ENCODE measurements at regions not wholly inside any gene's neighbourhood (a gene's known extent, or its start where the extent isn't known, plus 50 kb on each side); places are given as distances from the start of the nearest gene placed in this dataset.

GRCh38 chr17:34110315-34110714 is 144.8 kb upstream of the CCL2 start:
- DNase-seq, result no peak
- Histone ChIP-seq H3K9me3 (no peaks in the 10 kb centered on the region), H3K4me3 (no peak overlapping the region), H3K27me3 (peaks cover 0 to 9% (median 6%) of the 10 kb centered on the region in 3 donors), H3K27ac (no peak overlapping the region), H3K4me1 (no peaks in the 10 kb centered on the region), H3K36me3 (no peaks in the 10 kb centered on the region)
- WGBS, 2 donors, result 43 to 56% methylated on average over 6 of the region's 6 CpGs
- intact Hi-C loops (cut with DNase I), result no loop called here
- TF ChIP-seq POLR2AphosphoS5 (IDR thresholded peaks at IDR 0.05) (no peak), EP300 (IDR thresholded peaks at IDR 0.05) (no peak), POLR2A (IDR thresholded peaks at IDR 0.05) (no peak), CTCF (IDR thresholded peaks at IDR 0.05) (no peak)

GRCh38 chr17:34113089-34113488 is 142.0 kb upstream of the CCL2 start:
- H3K4me3 ChIP-seq, result no peak overlapping the region
- TF ChIP-seq CTCF (IDR thresholded peaks at IDR 0.05), result no peak
- no peak for TF ChIP-seq POLR2A (IDR thresholded peaks at IDR 0.05)
- no peak for TF ChIP-seq POLR2AphosphoS5 (IDR thresholded peaks at IDR 0.05)
- TF ChIP-seq EP300 (IDR thresholded peaks at IDR 0.05), result no peak
- 94 to 98% methylated on average over 2 of the region's 2 CpGs for WGBS, 2 donors
- no peaks in the 10 kb centered on the region for H3K36me3 ChIP-seq
- intact Hi-C loops (cut with DNase I), result no loop called here
- no peaks in the 10 kb centered on the region for H3K9me3 ChIP-seq
- H3K27ac ChIP-seq, result no peak overlapping the region
- no peak for DNase-seq
- H3K27me3 ChIP-seq, result peaks cover 0 to 14% (median 6%) of the 10 kb centered on the region in 3 donors
- H3K4me1 ChIP-seq, result no peaks in the 10 kb centered on the region

GRCh38 chr17:34114174-34114573 is 140.9 kb upstream of the CCL2 start:
- peaks cover 0 to 14% (median 6%) of the 10 kb centered on the region in 3 donors for H3K27me3 ChIP-seq
- TF ChIP-seq CTCF (IDR thresholded peaks at IDR 0.05), result no peak
- TF ChIP-seq POLR2AphosphoS5 (IDR thresholded peaks at IDR 0.05), result no peak
- no peak for TF ChIP-seq POLR2A (IDR thresholded peaks at IDR 0.05)
- no peak for TF ChIP-seq EP300 (IDR thresholded peaks at IDR 0.05)
- H3K27ac ChIP-seq, result no peak overlapping the region
- intact Hi-C loops (cut with DNase I), result no loop called here
- H3K4me1 ChIP-seq, result no peaks in the 10 kb centered on the region
- H3K4me3 ChIP-seq, result no peak overlapping the region
- no peaks in the 10 kb centered on the region for H3K9me3 ChIP-seq
- DNase-seq, result no peak
- no peaks in the 10 kb centered on the region for H3K36me3 ChIP-seq

GRCh38 chr17:34116306-34116705 is 138.8 kb upstream of the CCL2 start:
- H3K27ac ChIP-seq, result no peak overlapping the region
- intact Hi-C loops (cut with DNase I), result no loop called here
- no peaks in the 10 kb centered on the region for H3K4me1 ChIP-seq
- H3K27me3 ChIP-seq, result peaks cover 0 to 10% (median 0%) of the 10 kb centered on the region in 3 donors
- no peak overlapping the region for H3K4me3 ChIP-seq
- DNase-seq, result no peak
- H3K36me3 ChIP-seq, result no peaks in the 10 kb centered on the region
- TF ChIP-seq EP300 (IDR thresholded peaks at IDR 0.05) (no peak), POLR2A (IDR thresholded peaks at IDR 0.05) (no peak), POLR2AphosphoS5 (IDR thresholded peaks at IDR 0.05) (no peak), CTCF (IDR thresholded peaks at IDR 0.05) (no peak)
- no peaks in the 10 kb centered on the region for H3K9me3 ChIP-seq

GRCh38 chr17:34117332-34117731 is 137.8 kb upstream of the CCL2 start:
- intact Hi-C loops (cut with DNase I), result no loop called here
- H3K27me3 ChIP-seq, result peaks cover 0 to 10% (median 0%) of the 10 kb centered on the region in 3 donors
- no peaks in the 10 kb centered on the region for H3K36me3 ChIP-seq
- TF ChIP-seq EP300 (IDR thresholded peaks at IDR 0.05), result no peak
- TF ChIP-seq POLR2A (IDR thresholded peaks at IDR 0.05), result no peak
- TF ChIP-seq POLR2AphosphoS5 (IDR thresholded peaks at IDR 0.05), result no peak
- no peak for TF ChIP-seq CTCF (IDR thresholded peaks at IDR 0.05)
- H3K9me3 ChIP-seq, result no peaks in the 10 kb centered on the region
- H3K4me3 ChIP-seq, result no peak overlapping the region
- no peaks in the 10 kb centered on the region for H3K4me1 ChIP-seq
- no peak overlapping the region for H3K27ac ChIP-seq
- DNase-seq, result no peak
- 45 to 49% methylated on average over 3 of the region's 3 CpGs for WGBS, 2 donors
